Neural progenitor cell (in vitro differentiated cells): ENCODE measurements at regions not wholly inside any gene's neighbourhood (a gene's known extent, or its start where the extent isn't known, plus 50 kb on each side); places are given as distances from the start of the nearest gene placed in this dataset.

Source experiments
- EZH2 ChIP-seq: fragments of 200-600 bp; sonication (generic); IDR thresholded peaks from 2 replicates; pipeline ENCODE4 v1.6.1; 2017; ENCODE audit warnings: antibody characterized with exemption, mild to moderate bottlenecking, moderate library complexity
- TF ChIP-seq, protein P1 (sequence below): fragments of 200-600 bp; sonication (generic); IDR thresholded peaks from 2 replicates; pipeline ENCODE4 v1.5.1; 2017; ENCODE audit warnings: antibody characterized with exemption, mild to moderate bottlenecking

DNA sequence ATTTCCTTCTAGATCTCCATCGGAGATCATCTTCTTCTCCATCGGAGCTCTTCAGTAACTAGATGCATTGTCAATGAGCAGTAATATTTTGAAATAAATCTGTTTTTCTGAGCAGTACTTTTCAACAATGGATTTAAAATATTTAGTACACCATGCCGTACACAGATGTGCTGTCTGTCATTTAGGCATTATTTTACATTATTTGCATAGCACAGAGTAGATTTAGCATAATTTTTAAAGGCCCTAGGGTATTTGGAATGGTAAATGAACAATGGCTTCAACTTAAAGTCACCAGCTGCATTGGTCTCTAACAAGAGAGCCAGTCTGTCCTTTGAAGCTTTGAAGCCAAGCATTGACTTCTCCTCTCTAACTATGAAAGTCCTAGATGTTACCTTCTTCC, 95.4 kb upstream of the ANKFN1 start:
- TF ChIP-seq, protein P1, sequence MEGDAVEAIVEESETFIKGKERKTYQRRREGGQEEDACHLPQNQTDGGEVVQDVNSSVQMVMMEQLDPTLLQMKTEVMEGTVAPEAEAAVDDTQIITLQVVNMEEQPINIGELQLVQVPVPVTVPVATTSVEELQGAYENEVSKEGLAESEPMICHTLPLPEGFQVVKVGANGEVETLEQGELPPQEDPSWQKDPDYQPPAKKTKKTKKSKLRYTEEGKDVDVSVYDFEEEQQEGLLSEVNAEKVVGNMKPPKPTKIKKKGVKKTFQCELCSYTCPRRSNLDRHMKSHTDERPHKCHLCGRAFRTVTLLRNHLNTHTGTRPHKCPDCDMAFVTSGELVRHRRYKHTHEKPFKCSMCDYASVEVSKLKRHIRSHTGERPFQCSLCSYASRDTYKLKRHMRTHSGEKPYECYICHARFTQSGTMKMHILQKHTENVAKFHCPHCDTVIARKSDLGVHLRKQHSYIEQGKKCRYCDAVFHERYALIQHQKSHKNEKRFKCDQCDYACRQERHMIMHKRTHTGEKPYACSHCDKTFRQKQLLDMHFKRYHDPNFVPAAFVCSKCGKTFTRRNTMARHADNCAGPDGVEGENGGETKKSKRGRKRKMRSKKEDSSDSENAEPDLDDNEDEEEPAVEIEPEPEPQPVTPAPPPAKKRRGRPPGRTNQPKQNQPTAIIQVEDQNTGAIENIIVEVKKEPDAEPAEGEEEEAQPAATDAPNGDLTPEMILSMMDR: no peak
- no peak for TF ChIP-seq EZH2
